OCI-LY1 (cell line): ENCODE measurements at regions not wholly inside any gene's neighbourhood (a gene's known extent, or its start where the extent isn't known, plus 50 kb on each side); places are given as distances from the start of the nearest gene placed in this dataset.

Experiments
- H2AFZ ChIP-seq: fragments of 200-600 bp; sonication (generic), shearing (Covaris generic); 2 replicates; pipeline ENCODE4 v1.6.0; 2014; ENCODE audit warnings: antibody characterized with exemption, mild to moderate bottlenecking, low read length
- H3F3A ChIP-seq: fragments of 200-600 bp; sonication (generic), shearing (Covaris generic); 2 replicates; pipeline ENCODE4 v1.6.0; 2014; ENCODE audit warnings: mild to moderate bottlenecking, antibody characterized with exemption, low read length, moderate library complexity; ENCODE audit not compliant: insufficient read depth
- H3K27ac ChIP-seq: fragments of 200-600 bp; sonication (generic); 2 replicates; pipeline ENCODE4 v1.5.1; 2014; ENCODE audit warnings: low read length, mixed run types, mild to moderate bottlenecking, low read depth; ENCODE audit not compliant: poor library complexity, severe bottlenecking
- H3K27me3 ChIP-seq: fragments of 200-600 bp; sonication (generic); 2 replicates; pipeline ENCODE4 v1.6.0; 2014; ENCODE audit warnings: antibody characterized with exemption, mild to moderate bottlenecking, low read length, moderate library complexity; ENCODE audit not compliant: insufficient read depth
- H3K36me3 ChIP-seq: fragments of 200-600 bp; sonication (generic); 2 replicates; pipeline ENCODE4 v1.6.1; 2014; ENCODE audit warnings: mild to moderate bottlenecking, antibody characterized with exemption, low read length, moderate library complexity, mixed read lengths; ENCODE audit not compliant: insufficient read depth
- H3K4me1 ChIP-seq: fragments of 200-600 bp; sonication (generic); 2 replicates; pipeline ENCODE4 v1.5.1; 2014; ENCODE audit warnings: mild to moderate bottlenecking, low read length, moderate library complexity; ENCODE audit not compliant: insufficient read depth, severe bottlenecking
- H3K4me2 ChIP-seq: fragments of 200-600 bp; sonication (generic), shearing (Covaris generic); 2 replicates; pipeline ENCODE4 v1.6.1; 2014; ENCODE audit warnings: low read length
- H3K4me3 ChIP-seq: fragments of 200-600 bp; sonication (generic); 2 replicates; pipeline ENCODE4 v1.5.1; 2014; ENCODE audit warnings: low read length, low read depth, mild to moderate bottlenecking, mixed read lengths; ENCODE audit not compliant: poor library complexity, severe bottlenecking
- H3K79me2 ChIP-seq: fragments of 200-600 bp; shearing (Covaris generic); 2 replicates; pipeline ENCODE4 v1.6.1; 2016; ENCODE audit warnings: mixed run types, low read length, mixed read lengths; ENCODE audit not compliant: insufficient read depth
- H3K9ac ChIP-seq: fragments of 200-600 bp; sonication (generic), shearing (Covaris generic); 2 replicates; pipeline ENCODE4 v1.6.1; 2014; ENCODE audit warnings: mild to moderate bottlenecking, low read length, mixed read lengths
- H3K9me2 ChIP-seq: fragments of 200-600 bp; sonication (generic), shearing (Covaris generic); 2 replicates; pipeline ENCODE4 v1.6.1; 2014; ENCODE audit warnings: low read depth, mild to moderate bottlenecking, low read length, mixed read lengths
- H3K9me3 ChIP-seq: fragments of 200-600 bp; shearing (Covaris generic); 2 replicates; pipeline ENCODE4 v1.6.1; 2014; ENCODE audit warnings: low read length, mixed read lengths
- H4K20me1 ChIP-seq: fragments of 200-600 bp; sonication (generic), shearing (Covaris generic); 2 replicates; pipeline ENCODE4 v1.6.0; 2016; ENCODE audit warnings: mild to moderate bottlenecking, low read length; ENCODE audit not compliant: insufficient read depth
- CTCF ChIP-seq: fragments of 200-600 bp; sonication (generic), shearing (Covaris generic); IDR thresholded peaks from 2 replicates; pipeline ENCODE4 v1.5.1; 2017; ENCODE audit warnings: mild to moderate bottlenecking, antibody characterized with exemption, low read length, moderate library complexity, mixed read lengths
- EZH2 ChIP-seq: fragments of 200-600 bp; sonication (generic), shearing (Covaris generic); IDR thresholded peaks from 2 replicates; pipeline ENCODE4 v1.8.0; 2017; ENCODE audit warnings: borderline replicate concordance, mixed run types, mild to moderate bottlenecking, antibody characterized with exemption, low read length, moderate library complexity, mixed read lengths

- H3F3A ChIP-seq, result no peaks in the 10 kb centered on the region
- no peaks in the 10 kb centered on the region for H3K27me3 ChIP-seq
- TF ChIP-seq CTCF (no peak), EZH2 (no peak)
- H3K9ac ChIP-seq, result no peak overlapping the region
- no peak overlapping the region for H3K27ac ChIP-seq
- no peaks in the 10 kb centered on the region for H3K36me3 ChIP-seq
- no peak overlapping the region for H3K4me3 ChIP-seq
- no peaks in the 10 kb centered on the region for H3K79me2 ChIP-seq
- H4K20me1 ChIP-seq, result no peaks in the 10 kb centered on the region
- no peaks in the 10 kb centered on the region for H3K4me1 ChIP-seq
- H3K9me3 ChIP-seq, result no peaks in the 10 kb centered on the region
- no peak overlapping the region for H3K4me2 ChIP-seq
- H2AFZ ChIP-seq, result no peak overlapping the region
- no peaks in the 10 kb centered on the region for H3K9me2 ChIP-seq
These were observed 248.7 kb downstream of the TUSC7 start for GRCh38 chr3:116958291-116958690.

- Histone ChIP-seq H3K9ac (no peak overlapping the region), H3F3A (no peaks in the 10 kb centered on the region), H3K36me3 (no peaks in the 10 kb centered on the region), H3K9me2 (no peaks in the 10 kb centered on the region), H2AFZ (no peak overlapping the region), H3K4me3 (no peak overlapping the region), H3K4me2 (no peak overlapping the region), H3K79me2 (no peaks in the 10 kb centered on the region), H3K4me1 (no peaks in the 10 kb centered on the region), H4K20me1 (no peaks in the 10 kb centered on the region), H3K27me3 (no peaks in the 10 kb centered on the region), H3K27ac (no peak overlapping the region), H3K9me3 (no peaks in the 10 kb centered on the region)
- no peak for TF ChIP-seq EZH2
- TF ChIP-seq CTCF, result no peak
These were observed 251.5 kb downstream of the TUSC7 start for GRCh38 chr3:116961106-116961505.

DNA sequence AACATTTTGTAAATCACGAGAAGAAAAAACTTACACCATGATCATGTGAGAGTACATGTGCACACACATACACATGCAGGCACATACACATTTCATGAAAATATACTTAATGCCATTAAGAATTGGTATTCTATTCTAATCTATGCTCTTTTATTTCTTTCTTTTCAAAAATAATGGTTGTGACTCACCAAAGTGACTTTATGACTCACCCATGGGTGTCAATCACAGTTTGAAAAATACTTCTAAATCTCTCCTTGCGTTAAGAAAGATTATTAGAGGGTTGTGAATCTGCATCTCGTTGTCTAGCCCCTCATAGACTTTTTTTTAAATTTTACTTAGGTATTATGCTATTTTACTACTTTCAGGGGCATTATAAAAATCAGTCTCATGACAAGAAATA is 254.2 kb downstream of the TUSC7 start:
- Histone ChIP-seq H3K27me3 (no peaks in the 10 kb centered on the region), H3K27ac (no peak overlapping the region), H2AFZ (no peak overlapping the region), H4K20me1 (no peaks in the 10 kb centered on the region), H3F3A (no peaks in the 10 kb centered on the region), H3K4me2 (no peak overlapping the region), H3K4me3 (no peak overlapping the region), H3K36me3 (no peaks in the 10 kb centered on the region), H3K9ac (no peak overlapping the region), H3K9me2 (no peaks in the 10 kb centered on the region), H3K4me1 (no peaks in the 10 kb centered on the region), H3K79me2 (no peaks in the 10 kb centered on the region), H3K9me3 (no peaks in the 10 kb centered on the region)
- TF ChIP-seq CTCF (no peak), EZH2 (no peak)
